Fibroblast of pulmonary artery (primary cell): ENCODE measurements at regions not wholly inside any gene's neighbourhood (a gene's known extent, or its start where the extent isn't known, plus 50 kb on each side); places are given as distances from the start of the nearest gene placed in this dataset.

Experiments used
- DNase-seq: peaks from one replicate; pipeline ENCODE4 v3.0.0-alpha.2; 2010; ENCODE audit warnings: low read depth
- H3K4me3 ChIP-seq: replicated peaks from 2 replicates; pipeline ENCODE4 v1.5.1; 2011; ENCODE audit warnings: low read depth, mild to moderate bottlenecking, control low read depth, low read length, moderate library complexity
- TF ChIP-seq, protein P1 (sequence below): IDR thresholded peaks from 2 replicates; pipeline ENCODE4 v1.5.1; 2011; ENCODE audit warnings: mild to moderate bottlenecking, control low read depth, low read length, inconsistent platforms; ENCODE audit errors: missing control alignments

DNA sequence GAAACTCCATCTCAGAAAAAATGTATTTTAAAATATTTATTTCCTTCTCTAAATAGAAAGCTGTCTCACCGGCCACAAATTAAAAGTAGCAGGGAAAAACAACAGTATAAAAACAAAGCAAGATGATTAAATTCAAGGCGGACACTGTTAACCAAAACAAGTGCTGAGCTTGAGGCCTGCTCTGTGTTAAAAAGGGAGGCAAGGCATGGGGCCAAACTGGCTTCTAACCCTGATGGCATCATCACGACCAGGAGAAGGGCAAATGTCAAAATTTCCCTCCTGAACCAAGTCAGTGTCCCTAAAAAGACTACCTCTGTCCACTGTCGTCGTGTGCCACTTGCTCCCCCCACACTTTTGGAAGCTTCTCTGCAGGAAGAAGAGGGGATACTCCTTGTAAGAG is 116.1 kb downstream of the MSX2 start:
- no peak for DNase-seq
- TF ChIP-seq, protein P1, sequence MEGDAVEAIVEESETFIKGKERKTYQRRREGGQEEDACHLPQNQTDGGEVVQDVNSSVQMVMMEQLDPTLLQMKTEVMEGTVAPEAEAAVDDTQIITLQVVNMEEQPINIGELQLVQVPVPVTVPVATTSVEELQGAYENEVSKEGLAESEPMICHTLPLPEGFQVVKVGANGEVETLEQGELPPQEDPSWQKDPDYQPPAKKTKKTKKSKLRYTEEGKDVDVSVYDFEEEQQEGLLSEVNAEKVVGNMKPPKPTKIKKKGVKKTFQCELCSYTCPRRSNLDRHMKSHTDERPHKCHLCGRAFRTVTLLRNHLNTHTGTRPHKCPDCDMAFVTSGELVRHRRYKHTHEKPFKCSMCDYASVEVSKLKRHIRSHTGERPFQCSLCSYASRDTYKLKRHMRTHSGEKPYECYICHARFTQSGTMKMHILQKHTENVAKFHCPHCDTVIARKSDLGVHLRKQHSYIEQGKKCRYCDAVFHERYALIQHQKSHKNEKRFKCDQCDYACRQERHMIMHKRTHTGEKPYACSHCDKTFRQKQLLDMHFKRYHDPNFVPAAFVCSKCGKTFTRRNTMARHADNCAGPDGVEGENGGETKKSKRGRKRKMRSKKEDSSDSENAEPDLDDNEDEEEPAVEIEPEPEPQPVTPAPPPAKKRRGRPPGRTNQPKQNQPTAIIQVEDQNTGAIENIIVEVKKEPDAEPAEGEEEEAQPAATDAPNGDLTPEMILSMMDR = no peak
- H3K4me3 ChIP-seq = no peak overlapping the region

DNA sequence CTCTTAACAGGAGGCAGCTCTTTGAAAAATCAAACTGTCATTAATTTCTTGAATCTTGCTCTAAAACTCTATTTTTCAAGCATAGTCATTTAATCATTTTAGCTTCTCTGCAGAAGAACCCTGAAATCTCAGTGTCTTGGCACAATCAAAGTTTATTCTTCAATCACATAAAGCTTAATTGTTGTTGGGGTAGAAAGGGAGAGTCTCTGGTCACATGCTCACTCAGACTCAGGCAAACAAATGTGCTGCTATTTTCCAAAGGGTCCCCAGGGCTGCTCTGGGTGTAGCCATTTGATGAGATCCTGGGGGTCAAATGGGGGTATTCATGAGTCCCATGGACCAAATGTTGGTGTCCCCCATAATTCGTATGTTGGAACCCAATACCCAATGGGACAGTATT is 114.8 kb downstream of the MSX2 start:
- no peak for DNase-seq
- TF ChIP-seq, protein P1 = no peak

DNA sequence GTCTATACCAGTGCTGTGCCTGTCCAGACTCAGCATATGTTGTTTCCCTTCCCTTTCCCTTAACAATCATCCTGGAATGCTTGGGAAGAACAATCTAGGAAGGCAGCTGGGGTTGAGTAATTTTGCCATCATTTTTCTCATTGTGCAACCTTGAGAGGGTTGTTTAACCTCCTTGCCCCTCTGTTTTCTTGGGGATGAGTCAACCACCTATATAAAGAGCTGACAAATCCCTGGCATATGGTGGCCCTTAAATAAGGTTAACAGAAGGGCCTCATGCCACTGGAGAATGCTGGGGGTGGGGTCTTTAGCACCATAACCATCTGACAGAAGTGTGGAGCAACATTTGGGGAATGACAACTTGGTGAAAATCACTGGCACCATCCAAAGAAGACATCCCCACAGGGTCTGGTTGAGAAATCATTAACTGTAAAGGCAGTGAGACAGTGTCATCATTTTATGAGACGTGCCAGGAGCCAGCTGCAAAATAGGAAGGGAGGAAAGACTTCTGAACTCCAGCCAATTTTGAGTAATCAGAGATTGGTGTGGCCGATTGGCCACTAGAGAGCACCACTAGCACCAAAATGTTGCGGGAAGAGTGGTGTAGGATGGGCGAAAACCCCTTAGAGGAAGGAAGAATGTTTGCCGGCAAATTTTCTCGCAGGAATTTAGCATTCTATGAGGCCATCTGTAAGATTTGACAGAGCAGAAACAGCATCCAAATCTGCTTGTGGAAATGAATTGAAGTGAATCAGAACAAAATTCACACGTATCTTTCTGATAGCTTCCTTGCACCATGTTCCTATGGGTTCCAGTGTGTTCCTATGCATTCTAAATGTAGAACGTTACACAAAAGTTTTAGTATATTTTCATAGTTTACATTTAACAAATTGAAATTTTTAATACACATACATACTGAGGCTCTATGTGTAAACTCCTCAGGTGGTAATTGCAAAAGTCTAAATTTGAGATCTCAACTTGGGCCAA is 113.8 kb downstream of the MSX2 start:
- DNase-seq = peak; percentile 36
- no peak overlapping the region for H3K4me3 ChIP-seq
- TF ChIP-seq, protein P1 = no peak

More for the DNA sequence above, 114.8 kb downstream of the MSX2 start:
- no peak overlapping the region for H3K4me3 ChIP-seq

DNA sequence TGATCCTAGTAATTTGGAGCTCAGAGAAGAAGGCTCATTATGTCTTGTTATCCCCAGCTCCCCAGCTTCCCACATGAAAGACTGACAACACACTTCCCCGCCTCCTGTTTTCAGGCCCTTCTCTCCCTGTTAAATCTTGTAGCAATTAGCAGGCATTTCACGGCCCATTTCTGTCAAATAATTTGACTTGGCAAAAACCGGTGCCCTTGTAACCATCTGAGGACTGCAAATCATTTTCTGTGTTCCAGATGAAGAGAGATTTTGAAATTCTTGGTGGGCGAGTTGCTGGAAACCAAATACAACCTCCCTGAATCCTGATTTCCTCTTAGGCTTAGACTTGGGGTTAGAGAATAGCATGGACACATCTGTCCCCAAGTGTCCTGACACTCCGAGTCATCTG is 109.7 kb downstream of the MSX2 start:
- no peak overlapping the region for H3K4me3 ChIP-seq
- TF ChIP-seq, protein P1 = no peak
- DNase-seq = no peak

DNA sequence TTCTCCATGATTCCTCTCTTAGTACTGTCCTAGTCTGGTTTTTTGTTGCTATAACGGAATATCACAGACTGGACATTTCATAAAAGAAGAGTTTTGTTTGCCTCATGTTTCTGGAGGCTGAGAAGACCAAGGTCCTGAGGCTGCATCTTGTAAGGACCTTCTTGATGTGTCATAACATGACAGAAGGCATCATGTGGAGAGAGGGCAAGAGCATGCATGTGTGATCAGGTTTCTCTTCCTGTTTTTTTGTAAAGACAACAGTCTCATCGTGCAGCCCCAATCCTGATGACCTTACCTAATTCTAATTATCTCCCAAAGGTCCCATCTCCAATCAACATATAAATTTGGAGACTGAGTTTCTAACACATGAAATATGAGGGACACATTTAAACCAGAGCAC is 108.4 kb downstream of the MSX2 start:
- no peak overlapping the region for H3K4me3 ChIP-seq
- TF ChIP-seq, protein P1 = no peak
- DNase-seq = no peak

DNA sequence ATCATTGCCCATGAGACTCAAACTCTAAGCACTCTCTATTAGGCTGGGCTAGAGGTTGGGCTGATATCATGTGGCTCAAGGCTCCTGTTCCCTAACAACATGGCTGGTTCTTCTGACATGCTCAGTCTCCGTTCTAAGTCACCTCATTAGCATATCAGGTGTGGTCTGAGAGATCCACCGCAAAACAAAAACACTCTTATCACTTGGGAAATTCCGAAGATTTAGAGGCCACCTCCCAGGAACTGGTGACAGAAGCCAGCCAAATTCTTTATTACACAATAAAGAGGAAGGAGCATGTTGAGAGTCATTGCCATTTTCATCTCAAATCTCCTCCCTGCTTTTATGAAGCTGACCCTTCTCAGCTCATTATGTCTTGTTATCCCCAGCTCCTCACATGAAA is 107.6 kb downstream of the MSX2 start:
- TF ChIP-seq, protein P1 = no peak
- no peak for DNase-seq
- H3K4me3 ChIP-seq = no peak overlapping the region
